GM19043 (cell line): ENCODE measurements at regions not wholly inside any gene's neighbourhood (a gene's known extent, or its start where the extent isn't known, plus 50 kb on each side); places are given as distances from the start of the nearest gene placed in this dataset.

ENCODE experiments used
- ATAC-seq: cut with Tn5 transposase; IDR thresholded peaks from one replicate; pipeline ENCODE4 v1.9.1; 2021; ENCODE audit warnings: low read depth; ENCODE audit not compliant: unreplicated experiment

DNA sequence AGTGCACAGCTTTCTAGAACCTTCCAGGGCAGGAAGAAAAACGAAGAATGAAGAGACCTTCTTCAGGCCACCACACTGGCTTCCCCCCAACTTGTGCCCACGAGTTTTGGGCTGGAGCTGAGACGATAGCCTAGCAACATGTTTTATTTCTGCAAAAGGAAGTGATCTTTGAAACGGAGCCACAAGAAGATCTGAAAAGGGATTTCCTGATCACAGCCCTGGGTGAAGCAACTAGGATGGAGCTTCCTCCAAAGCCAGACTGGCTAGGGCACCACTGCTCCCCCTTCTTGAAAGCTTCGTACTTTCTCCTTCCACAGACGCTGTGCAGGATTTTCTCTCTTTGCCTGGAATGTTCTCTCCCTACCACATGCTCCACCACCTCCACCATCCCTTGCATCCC, 418.3 kb downstream of the MED13L start:
- no peak for ATAC-seq

- ATAC-seq, result no peak
Observed at GRCh38 chr12:115857923-115858322, 419.6 kb downstream of the MED13L start.

GRCh38 chr12:115857160-115857920, 420.2 kb downstream of the MED13L start:
- no peak for ATAC-seq

- no peak for ATAC-seq
Observed at GRCh38 chr12:115852054-115852453, 425.4 kb downstream of the MED13L start.

GRCh38 chr12:115850957-115851356, 426.5 kb downstream of the MED13L start:
- ATAC-seq, result no peak

DNA sequence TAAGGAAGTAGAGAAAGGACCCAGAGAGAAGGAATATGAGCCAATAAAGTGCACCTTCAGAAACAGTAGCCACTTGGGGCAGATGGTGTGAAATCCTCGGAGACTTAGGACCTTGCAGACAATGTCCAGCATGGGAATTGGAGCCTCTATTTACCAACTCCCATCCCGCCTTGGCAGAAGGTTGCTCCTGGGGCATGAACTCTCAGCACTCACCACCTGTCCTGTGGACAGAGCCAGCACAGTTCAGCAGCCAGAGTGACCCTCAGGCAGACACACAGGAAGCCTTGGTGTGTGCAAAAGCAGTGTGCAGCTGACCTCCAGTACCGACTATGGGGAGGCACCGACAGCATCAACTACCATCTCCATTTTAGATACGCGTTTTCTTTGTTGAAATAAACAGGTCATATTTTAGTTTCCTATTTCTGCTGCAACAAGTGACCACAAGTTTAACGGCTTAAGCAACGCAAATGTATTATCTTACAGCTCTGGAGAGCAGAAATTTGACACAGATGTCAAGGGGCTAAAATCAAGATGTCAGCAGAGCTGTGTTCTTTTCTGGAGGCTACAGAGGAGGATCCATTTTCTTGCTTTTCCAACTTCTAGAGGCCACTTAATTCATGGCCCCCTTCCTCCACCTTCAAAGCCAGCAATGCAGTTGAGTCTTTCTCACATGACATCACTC, 428.1 kb downstream of the MED13L start:
- no peak for ATAC-seq

DNA sequence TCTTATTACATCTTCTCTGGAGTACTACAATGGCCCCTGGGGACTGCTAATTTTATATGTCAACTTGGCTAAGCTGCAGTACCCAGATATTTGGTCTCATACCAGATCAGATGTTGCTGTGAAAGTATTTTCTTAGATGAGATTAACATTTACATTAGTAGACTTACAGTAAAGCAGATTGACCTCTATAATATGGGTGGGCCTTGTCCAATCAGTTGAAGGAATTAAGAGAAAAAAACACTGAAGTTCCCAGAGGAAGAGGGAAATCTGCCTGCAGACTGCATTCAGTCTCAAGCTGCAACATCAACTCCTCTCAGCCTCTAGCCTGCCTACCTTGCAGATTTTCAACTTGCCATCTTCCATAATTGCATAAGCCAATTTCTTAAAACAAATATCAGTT, 430.1 kb downstream of the MED13L start:
- no peak for ATAC-seq

GRCh38 chr12:115846516-115846915, 431.0 kb downstream of the MED13L start:
- no peak for ATAC-seq

GRCh38 chr12:115840159-115840558, 437.3 kb downstream of the MED13L start:
- no peak for ATAC-seq

DNA sequence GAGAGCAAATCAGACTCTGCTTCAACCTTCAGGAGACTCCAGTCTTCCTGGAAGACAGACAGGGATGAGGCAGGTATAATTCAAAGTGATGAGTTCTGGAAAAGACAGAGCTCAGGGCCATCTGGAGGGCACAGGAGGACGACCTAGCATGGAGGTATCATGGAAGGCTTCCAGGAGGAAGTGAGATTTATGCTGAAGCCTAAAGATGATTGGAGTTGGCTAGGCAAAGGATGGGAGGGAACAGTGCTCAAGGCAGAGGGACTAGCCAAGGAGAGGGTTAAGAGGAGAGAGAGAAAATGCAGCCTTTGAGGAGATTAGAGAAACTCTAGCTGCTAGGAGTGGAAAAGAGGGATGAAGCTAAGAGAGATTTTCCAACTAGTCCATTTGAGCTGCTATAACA, 438.5 kb downstream of the MED13L start:
- no peak for ATAC-seq

GRCh38 chr12:115837220-115837619, 440.3 kb downstream of the MED13L start:
- no peak for ATAC-seq

- no peak for ATAC-seq
Observed at GRCh38 chr12:115835445-115835844, 442.0 kb downstream of the MED13L start.

GRCh38 chr12:115833704-115834103, 443.8 kb downstream of the MED13L start:
- no peak for ATAC-seq

- ATAC-seq, result no peak
Observed at GRCh38 chr12:115830633-115831032, 446.9 kb downstream of the MED13L start.

DNA sequence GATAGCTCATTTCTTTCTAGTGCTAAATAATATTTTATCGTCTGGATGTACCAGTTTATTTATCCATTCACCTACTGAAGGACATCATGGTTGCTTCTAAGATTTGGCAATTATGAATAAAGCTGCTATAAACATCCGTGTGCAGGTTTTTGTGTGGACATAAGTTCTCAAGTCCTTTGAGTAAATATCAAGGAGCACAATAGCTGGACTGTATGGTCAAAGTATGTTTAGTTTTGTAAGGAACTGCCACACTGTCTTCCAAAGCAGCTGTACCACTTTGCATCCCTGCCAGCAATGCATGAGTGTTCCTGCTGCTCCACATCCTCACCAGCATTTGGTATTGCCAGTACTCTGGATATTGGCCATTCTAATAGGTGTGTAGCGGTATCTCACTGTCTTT, 447.4 kb downstream of the MED13L start:
- no peak for ATAC-seq

DNA sequence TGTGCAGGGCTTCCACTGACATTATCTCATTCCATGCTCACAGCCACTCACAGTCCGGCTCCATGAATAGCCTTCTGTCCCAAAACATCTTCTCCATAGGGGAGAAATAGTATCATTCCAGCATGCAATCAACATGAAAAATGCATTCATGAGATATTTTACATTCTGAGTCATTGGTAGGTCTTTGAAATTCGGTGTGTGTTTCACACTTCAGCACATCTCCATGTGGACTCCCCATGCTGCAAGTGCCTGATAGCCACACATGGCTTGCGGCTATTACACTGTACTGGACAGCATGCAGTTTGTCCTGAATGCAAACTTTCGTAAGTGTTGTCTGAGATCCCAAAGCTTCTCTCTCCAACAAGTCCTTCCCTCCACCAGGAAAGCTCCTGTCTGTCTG, 449.3 kb downstream of the MED13L start:
- no peak for ATAC-seq

GRCh38 chr12:115824936-115825602, 452.4 kb downstream of the MED13L start:
- ATAC-seq, result no peak

DNA sequence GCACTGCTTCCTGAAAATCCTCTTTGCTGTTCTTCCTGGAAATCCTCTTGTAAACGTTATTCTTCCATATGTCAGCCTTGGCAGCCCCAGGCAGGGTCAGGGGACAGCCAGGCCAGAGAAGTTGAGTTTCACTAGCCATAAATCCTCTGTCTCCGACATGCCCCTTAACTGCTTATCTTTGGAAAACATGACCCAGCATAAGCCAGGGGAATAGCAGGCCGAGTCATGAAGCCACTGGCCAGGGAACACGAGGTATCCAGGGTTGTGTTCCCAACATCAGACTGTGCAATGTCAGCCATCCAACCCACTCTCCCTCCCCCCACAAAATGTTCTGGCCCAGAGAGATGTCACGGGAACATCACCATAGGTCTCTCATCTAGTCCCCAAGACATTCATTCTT, 453.9 kb downstream of the MED13L start:
- no peak for ATAC-seq

GRCh38 chr12:115820656-115821055, 456.8 kb downstream of the MED13L start:
- no peak for ATAC-seq

DNA sequence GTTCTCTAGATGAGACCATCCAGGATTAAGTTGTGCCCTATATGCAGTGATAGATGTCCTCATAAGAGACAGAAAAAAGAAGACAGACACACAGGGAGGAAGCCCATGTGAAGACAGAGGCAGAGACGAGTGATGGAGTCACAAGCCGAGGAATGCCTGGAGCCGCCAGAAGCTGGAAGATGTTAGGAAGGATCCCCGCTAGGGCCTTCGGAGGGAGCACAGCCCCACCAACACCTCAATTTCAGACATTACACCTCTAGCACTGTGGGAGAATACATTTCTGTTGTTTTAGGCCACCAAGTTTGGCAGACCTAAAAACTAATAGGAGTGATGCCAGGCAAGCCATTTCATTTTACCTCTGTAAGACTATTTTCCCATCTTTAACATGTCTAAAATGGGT, 458.5 kb downstream of the MED13L start:
- no peak for ATAC-seq

- no peak for ATAC-seq
Observed at GRCh38 chr12:115817389-115817788, 460.1 kb downstream of the MED13L start.

GRCh38 chr12:115815924-115816323, 461.6 kb downstream of the MED13L start:
- no peak for ATAC-seq
